Endothelial cell of hepatic sinusoid (primary cell): ENCODE measurements at regions not wholly inside any gene's neighbourhood (a gene's known extent, or its start where the extent isn't known, plus 50 kb on each side); places are given as distances from the start of the nearest gene placed in this dataset.

Source experiments
- in situ Hi-C: cut with HindIII; loops from 2 replicates; pipeline ENCODE4 v1.10.0; 2017; ENCODE audit warnings: low sequenced_read_pairs

DNA sequence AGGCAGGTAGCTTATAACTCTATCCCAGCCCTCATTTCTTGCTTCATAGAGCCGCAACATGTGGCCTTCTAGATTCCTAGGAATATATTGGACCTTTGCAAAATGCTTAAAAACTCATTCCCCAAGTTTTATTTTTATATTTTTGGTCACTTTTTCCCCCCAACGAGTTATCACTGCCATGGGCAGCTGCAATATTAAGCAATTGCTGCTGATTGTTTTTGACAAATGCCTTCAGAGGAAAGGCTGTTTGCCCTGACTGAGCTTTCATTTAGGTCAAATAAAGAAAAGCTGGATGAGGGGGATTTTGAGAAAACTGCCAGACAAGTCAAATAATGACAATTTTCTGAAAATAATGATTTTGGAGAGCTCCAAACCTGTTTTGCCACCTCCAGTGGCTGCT is 976.9 kb upstream of the MBL2 start:
- in situ Hi-C loops, result no loop called here

DNA sequence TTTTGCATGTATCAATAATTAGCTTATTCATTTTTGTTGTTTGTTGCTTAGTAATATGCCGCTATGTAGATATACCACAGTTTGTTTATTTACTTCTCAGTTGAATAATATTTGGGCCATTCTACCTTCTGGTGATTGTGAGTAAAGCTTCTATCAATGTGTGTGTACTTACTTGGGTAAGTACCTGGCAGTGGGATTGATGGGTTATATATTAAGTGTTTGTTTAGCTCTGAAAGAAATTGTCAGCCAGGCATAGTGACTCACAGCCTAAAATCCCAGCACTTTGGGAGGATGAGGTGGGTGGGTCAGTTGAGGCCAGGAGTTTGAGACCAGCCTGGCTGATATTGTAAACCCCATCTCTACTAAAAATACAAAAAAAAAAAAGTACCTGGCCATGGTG is 975.7 kb upstream of the MBL2 start:
- in situ Hi-C loops, result no loop called here

DNA sequence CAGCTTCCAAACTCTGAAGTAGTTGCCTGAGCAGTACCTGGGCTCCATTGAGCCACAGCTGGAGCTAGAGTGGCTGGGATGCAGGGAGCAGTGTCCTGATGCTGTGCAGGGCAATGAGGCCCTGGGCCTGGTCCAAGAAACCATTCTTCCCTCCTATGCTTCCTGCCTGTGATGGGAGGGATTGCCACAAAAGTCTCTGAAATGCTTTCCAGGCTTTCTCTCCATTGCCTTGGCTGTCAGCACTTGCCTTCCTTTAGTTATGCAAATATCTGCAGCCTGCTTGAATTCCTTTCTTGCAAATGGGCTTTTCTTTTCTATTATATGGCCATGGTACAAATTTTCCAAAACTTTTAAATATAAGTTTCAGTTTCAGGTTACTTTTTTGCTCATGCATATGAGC is 972.2 kb upstream of the MBL2 start:
- in situ Hi-C loops, result no loop called here

DNA sequence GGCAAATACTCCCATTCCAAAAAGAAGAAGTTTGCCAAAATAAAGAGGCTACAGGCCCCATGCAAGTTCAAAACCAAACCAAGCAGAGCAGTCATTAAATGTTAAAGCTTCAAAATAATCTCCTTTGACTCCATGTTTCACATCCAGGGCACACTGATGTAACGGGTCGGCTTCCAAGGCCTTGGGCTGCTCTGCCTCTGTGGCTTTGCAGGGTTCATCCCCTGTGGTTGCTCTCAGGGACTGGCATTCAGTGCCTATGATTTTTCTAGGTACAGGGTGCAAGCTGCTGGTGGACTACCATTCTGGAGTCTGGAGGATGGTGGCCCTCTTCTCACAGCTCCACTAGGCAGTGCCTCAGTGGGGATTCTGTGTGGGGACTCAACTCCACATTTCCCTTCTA is 971.6 kb upstream of the MBL2 start:
- in situ Hi-C loops, result no loop called here

DNA sequence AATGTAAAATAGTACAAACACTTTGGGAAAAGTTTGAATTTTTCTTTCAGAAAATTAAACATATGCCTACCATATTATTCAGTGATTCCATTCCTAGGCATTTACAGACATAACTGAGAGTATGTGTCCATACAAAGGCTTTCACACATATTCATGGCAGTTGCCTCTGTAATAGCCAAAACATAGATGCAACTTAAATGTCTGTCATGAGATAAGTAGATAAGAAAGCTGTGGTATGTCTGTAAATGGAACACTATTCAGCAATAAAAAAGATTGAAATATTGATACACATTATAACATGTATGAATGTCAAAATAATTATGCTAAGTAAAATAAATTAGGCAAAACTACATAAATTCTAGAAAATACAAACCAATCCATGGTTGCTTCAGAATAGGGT is 964.5 kb upstream of the MBL2 start:
- in situ Hi-C loops, result no loop called here

DNA sequence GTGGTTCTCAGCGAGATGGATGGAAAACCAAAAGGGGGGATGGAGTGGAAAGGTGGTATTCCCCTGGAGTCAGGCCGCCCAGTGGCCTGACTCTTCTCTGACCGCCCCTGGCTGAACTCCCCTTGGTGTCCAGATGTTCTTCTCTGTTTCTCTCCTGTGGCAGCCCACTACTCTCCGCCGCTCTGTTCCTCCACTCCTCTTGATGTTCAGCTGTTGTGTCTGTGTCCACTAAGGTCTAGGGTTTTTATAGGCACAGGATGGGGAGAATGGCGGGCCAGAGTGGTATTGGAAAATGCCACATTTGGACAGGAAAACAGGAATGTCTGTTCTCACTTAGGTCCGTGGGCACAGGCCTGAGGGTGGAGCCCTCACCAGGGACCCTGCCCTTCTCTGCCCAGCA is 954.3 kb upstream of the MBL2 start:
- in situ Hi-C loops, result no loop called here

DNA sequence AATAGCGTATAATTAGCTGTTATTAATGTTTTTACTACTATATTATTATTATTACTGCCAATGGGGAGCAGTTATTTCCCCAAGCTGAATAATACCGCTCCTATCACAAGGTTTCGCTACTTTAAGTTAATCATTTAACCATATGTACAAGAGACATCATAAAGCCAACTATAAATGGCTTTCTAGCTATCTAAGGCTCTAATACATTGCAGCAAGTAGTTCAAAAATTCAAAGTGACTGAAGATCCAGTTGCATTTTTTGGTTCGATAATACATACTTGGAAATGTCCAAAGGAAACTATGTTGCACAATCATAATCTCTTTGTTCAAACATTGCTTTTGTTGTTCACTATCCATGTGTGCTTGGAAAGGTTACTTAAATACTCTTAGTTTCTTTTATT is 952.0 kb upstream of the MBL2 start:
- in situ Hi-C loops, result no loop called here

DNA sequence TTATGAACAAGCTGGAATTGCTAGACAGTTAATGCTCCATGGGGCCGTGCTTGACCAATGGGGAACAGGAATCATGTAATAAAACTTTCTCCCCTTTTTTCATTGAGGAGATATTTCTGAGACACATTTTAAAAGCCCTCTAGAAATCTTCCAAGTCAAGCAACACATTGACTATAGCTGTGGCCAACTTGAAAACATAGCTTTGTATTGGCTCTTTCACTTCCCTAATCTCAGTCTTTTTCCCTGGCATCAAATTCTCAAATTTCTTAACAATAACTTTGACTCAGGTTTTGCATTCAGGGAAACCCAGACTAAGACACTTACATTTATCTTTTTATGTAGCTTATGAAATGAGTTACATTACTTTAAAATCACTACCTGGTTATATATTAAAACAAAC is 947.1 kb upstream of the MBL2 start:
- in situ Hi-C loops, result no loop called here

DNA sequence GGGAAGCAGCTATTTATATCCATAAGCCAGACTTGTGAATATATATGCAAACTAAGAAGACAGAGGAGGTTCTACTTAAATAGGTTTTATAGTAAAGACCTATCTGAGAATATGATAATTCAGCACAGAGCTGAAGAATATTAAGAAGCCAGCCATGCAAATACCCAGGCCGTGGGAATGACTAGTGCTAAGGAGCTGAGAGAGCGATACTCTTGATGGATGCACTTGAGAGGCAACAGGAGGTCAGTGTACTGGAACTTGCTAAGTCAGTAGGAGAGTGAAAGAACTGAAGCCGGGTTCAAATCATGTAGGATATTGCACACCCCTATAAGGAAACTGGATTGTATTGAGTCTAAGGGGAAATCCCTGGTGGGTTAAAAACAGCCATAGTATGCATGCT is 943.6 kb upstream of the MBL2 start:
- in situ Hi-C loops, result no loop called here

DNA sequence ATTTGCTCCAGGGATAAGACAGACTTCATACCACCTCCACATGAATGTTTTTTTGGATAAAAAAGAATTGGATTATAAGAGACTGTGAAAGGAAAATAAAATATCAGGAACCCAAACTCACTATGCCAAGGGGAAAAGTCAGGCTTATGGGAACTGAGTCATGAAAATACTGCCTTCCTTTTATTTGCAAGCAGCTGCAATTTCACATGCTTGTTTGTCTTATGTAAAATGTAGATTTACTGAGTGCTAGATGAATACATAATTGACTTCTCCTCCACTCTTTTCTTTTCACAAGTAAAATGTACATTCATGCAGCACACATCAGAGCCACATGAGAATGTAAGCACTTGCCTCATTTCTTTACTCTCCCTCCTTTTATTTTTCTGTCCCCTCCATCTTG is 940.8 kb upstream of the MBL2 start:
- in situ Hi-C loops, result no loop called here

DNA sequence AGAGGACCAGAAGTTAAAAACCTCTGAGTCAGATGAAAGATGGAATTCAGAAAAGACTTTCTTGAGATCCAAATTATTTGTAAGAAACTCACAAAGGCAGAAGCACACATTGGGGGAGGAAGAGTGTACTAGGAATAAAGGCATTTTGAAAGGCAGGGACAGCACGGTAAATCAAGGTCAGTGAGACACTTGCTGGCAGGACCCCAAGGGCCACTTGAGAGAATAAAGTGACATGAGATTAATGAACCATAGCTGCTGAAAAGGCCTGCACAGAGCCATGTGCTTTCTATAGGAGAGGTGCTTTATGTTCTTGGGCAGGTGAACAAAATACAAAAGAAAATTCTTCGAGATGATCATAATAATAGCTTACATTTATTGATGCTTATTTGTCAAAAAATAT is 929.9 kb upstream of the MBL2 start:
- in situ Hi-C loops, result no loop called here

DNA sequence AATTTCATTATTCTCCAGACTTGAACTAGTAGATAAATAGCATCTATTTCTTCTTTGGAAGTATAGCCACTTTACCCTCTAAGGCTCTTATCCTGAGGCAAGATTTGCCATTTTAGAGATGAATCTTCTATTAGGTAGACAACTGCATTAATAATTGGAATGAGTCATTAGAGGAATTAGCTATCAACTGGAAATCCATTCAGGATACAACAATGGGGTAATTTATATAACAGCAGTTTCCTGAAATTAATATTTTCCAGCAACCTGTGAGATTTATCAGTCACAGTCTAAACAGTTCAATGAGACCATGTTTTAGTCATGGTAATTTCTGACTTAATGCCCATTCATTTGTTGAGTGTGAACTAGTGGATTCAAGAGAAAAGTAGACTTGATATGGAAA is 928.6 kb upstream of the MBL2 start:
- in situ Hi-C loops, result no loop called here

DNA sequence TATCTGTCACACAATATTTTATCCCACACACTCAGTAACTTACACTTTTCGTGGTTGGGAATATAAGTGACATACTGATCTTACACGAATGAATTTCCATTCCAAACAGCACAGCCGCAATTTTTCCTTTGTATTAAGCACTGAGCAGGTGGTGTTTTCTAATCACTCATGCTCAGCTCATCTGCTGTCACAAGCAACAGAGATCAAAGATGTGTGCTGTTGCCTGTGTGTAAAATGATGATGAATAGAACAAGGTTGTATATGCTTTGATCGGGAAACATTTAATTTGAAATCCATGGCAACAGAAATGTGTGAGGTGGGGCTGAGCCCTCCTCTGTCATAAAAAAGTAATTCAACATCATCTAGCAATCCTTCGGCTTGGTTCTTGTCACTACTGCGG is 927.7 kb upstream of the MBL2 start:
- in situ Hi-C loops, result no loop called here

DNA sequence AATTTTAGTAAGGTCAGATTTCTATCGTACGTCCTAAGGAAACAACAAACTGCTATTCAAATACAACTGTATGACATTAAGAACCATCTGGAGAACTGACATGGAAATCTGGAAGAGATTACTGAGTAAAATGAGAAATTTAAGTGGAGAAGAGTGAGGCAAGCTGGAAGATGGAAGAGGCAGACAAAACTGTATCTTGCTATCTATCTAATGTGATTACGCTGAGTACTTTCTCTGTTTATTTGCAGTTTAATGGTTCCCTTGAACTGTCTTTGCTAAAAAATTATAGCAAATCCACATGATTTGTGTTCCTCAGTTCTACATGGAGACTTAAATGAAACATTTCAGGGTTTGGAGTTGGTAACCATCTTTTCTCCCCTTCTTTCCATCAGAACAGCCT is 927.1 kb upstream of the MBL2 start:
- in situ Hi-C loops, result no loop called here

DNA sequence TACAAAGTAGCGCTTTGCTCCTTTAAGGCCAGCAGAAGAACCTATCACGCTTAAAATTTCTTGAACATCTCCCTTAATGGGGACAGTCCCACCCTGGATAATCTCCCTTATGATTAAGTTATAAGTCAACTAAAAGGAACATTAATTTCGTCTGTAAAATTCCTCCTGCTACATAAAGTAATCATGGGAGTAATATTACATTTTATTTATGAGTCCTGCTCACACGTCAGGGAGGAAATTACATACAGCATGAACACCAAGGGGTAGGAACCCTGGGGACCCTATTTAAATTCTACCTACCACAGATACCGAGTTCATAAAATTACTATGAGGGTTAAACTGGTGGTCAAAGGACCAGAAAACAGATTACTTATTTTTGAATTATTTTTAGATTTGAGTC is 926.6 kb upstream of the MBL2 start:
- in situ Hi-C loops, result no loop called here

DNA sequence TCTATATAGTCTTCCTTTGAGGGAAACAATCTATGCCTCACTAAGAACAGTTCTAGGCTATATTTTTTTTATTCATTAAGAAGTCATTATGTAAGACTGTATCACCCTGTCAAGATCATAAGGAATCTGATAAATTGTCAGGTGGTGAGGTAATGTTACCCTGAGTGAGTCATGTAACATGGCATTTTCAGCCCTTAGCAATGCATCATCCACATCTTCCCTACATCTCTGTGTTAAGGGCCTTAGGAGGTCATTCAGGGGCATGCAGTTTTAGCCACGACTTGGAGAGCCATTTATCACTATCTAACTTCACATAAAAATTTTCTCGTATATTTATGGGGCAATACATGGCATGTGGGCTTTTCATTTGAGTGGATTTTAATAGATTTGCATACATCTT is 924.5 kb upstream of the MBL2 start:
- in situ Hi-C loops, result no loop called here

DNA sequence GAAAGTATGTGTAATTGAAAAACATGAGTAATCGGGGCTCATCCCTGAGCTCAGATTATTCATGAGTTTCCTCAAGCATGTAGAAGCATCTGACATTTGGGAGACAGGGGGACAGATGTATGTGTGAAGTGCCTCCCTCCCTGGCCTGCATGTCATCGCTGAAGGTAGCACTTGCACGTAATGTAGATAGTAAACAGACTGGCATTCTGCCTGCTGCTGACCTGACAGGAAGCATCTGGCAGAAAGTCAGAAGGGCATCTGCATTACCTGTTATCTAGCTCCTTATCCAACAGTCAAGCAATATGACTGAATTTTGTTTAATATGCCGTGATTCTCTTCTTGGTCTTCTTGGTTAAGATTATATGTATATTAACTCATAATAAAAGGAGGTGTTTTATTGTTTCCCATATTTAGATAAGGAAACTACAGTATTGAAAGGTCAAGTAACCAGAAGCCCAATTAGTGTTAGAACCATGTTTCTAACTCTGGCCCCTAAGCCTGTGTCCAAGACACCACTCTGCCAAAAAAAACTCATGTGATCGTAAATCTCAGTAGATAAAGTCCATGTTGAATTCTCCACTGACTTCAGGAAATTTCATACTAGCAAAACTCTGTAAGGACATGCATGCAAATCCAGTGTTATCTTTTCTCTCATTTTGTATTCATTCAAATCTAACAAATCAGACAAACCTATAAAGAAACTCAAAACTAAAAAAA is 918.1 kb upstream of the MBL2 start:
- in situ Hi-C loops, result no loop called here

DNA sequence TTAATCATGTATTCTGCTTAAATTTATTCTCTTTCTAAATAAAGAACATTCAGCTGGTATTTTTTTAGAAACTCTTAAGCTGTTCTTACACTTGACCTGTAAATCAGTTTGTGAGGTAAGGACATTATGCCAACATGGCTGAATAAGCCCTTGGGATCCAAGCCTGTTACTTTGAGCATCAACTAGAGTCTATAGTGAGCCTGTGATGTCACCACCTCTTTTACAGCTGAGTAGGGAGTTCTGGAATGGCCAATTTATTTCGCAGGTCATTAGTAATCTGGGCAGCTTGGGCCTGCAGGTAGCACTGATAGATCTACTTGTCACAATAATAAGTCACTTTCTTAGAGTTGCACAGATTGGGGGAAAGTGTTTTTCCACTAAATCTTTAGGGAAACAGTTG is 915.2 kb upstream of the MBL2 start:
- in situ Hi-C loops, result no loop called here

DNA sequence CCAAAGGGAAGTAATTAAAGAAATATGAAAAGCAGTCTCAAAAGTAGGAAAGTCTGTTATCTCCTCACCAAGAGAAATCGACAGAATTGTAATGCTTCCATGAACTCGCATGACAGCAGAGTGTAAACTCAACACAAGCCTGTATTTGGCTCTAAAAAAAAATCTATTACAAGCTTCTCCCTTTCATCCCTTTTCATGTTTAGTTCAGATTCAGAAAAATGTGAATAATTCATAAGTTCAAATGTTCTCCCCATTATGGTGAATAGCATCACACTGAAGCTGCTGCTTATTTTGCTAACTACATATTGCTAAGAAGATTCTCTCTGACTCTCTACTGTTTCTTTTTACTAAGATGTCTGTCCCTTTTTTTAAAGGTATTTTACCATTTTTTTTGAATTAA is 910.3 kb upstream of the MBL2 start:
- in situ Hi-C loops, result no loop called here

DNA sequence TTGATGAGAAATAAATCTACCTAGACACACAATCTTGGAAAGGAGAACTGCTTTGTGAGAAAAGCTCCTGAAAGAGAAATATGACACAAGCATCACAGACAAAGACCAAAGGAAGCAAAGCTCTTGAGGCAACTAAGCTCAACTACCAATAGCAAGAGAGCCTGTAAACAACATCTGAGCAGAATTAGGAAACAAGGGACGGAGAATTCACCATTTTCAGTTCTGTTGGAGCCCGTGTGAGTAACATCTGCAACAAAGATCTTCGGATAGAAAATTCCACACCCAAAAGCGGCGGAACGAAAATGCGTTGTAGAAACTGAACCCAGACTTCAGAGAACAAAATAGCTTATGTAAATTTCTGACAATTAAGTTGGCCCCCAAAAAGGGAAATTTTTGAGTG is 909.9 kb upstream of the MBL2 start:
- in situ Hi-C loops, result no loop called here

DNA sequence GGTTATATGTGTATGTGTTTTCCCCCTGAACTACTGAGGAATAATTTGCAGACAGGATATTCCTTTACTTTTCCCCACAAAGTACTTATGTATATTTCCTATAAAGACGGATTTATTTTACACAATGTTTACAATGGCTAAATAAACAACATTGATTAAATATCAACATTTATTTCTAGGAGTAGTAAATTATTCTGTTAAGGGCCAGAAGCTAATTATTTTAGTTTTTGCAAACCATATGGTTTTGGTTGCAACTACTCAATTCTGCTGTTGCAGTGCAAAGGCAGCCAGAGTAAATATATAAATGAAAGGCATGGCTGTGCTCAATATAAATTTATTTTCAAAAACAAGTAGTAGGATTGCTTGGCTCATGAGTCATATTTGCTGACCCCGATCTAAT is 907.1 kb upstream of the MBL2 start:
- in situ Hi-C loops, result no loop called here

DNA sequence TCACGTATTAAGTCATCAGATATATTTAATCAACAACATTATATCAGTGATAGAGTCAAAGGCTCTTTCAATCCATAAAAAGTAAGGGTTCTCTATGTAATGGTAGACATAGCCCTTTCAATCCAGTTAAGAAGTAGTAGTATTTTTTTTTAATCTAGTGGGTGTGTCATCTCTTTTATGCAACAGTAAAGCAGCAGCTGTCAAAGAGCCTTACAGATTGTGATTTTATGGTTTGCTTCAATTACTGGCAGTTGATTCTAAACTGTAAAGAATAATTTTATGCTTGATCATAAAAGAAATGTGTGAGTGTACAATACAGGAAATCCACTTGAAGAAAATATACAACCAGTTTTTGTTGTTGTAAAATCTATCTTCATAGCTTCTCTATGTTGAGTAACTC is 902.6 kb upstream of the MBL2 start:
- in situ Hi-C loops, result no loop called here

DNA sequence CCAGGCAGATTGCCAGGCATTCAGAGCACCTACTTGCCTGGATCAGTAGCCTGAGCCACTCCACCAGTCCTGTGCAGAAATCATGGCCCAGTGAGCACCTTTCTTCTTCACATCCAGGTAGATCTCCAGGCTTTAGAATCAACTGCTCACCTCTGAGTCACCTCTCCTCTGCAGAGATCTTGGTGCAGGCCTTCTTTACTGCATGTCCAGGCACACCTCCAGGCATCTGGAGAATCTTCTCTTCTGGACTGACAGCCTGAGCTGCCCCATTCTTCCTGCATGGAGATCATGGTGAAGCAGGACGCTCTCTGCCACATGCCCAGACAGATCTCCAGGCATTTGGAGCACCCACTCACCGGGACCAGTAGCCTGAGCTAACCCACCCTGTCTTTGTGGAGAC is 894.5 kb upstream of the MBL2 start:
- in situ Hi-C loops, result no loop called here
